ENCODE measurements at regions not wholly inside any gene's neighbourhood (a gene's known extent, or its start where the extent isn't known, plus 50 kb on each side); places are given as distances from the start of the nearest gene placed in this dataset.

DNA sequence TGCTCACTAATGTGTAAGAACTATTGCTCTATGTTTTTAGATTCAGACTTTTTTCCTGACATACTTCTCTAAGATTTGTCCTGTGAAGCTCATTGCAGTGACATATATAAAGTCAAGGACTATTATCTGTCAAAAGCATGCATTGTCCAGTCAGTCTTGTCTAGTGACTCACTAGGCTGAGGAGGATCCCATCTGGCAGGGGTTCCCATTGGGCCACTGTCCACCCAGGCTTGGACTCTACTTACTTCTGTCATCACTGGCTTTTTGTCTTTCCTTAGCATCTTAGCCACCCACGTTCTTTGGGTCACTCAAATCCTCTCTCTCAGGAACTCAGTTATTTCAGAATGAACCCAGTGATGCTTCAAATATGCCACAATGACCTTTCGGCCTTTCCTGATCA, 132.6 kb upstream of the NABP1 start:
- Mint-ChIP-seq H3K4me3 (no peak overlapping the region), H3K9me3 (no peaks in the 10 kb centered on the region), H3K27me3 (peaks cover 5% of the 10 kb centered on the region), H3K36me3 (ENCODE audit: low read depth) (no peaks in the 10 kb centered on the region), H3K27ac (no peak overlapping the region), H3K4me1 (ENCODE audit: low read depth) (no peaks in the 10 kb centered on the region)
- Histone ChIP-seq H3K4me1 (ENCODE audit: insufficient read depth, low read length) (no peaks in the 10 kb centered on the region), H3K36me3 (ENCODE audit: insufficient read depth, low read length) (no peaks in the 10 kb centered on the region), H3K9me3 (ENCODE audit: control insufficient read depth in 1 of 2, insufficient read depth in 1 of 2, low read length in 2 of 2) (no peaks in the 10 kb centered on the region), H3K4me3 (ENCODE audit: low read length) (no peak overlapping the region), H3K27ac (ENCODE audit: low read depth in 1 of 2, low read length in 2 of 2) (no peak overlapping the region), H3K27me3 (ENCODE audit: control insufficient read depth in 1 of 2, insufficient read depth in 2 of 2, low read length in 2 of 2) (peaks cover 0 to 2% of the 10 kb centered on the region in 2 experiments)
- POLR2A ChIA-PET, result no interaction called here
- no peak for DNase-seq
- ATAC-seq (ENCODE audit: poor library complexity), result no peak
- TF ChIP-seq CTCF (IDR thresholded peaks at IDR 0.05), result no peak
- CTCF ChIA-PET, result interaction anchor here (1.1 to 1.7 kb wide), 3 partner anchors 8 to 617 kb away, joined by 3 to 4 read pairs (median 3); no protein-coding TSS in a partner anchor
- intact Hi-C loops (cut with DNase I, micrococcal nuclease), result no loop called here

GRCh38 chr2:191552066-191552465, 125.9 kb upstream of the NABP1 start:
- Mint-ChIP-seq H3K9me3 (no peaks in the 10 kb centered on the region), H3K4me3 (no peak overlapping the region), H3K27me3 (peaks cover 16% of the 10 kb centered on the region), H3K36me3 (ENCODE audit: low read depth) (no peaks in the 10 kb centered on the region), H3K27ac (no peak overlapping the region), H3K4me1 (ENCODE audit: low read depth) (no peaks in the 10 kb centered on the region)
- H3K9me3 ChIP-seq (ENCODE audit: control insufficient read depth in 1 of 2, insufficient read depth in 1 of 2, low read length in 2 of 2), result no peaks in the 10 kb centered on the region
- H3K4me1 ChIP-seq (ENCODE audit: insufficient read depth, low read length), result no peaks in the 10 kb centered on the region
- ChIA-PET POLR2A (no interaction called here), CTCF (interaction anchor here (0.6 to 5.8 kb wide), 3 partner anchors 216 to 621 kb away, joined by 3 to 38 read pairs (median 5); no protein-coding TSS in a partner anchor)
- ATAC-seq (ENCODE audit: poor library complexity) (no peak), DNase-seq (no peak)
- no peak for TF ChIP-seq CTCF (IDR thresholded peaks at IDR 0.05)
- H3K36me3 ChIP-seq (ENCODE audit: insufficient read depth, low read length), result no peaks in the 10 kb centered on the region
- no peak overlapping the region for H3K4me3 ChIP-seq (ENCODE audit: low read length)
- H3K27me3 ChIP-seq (ENCODE audit: control insufficient read depth in 1 of 2, insufficient read depth in 2 of 2, low read length in 2 of 2), result peaks cover 0 to 2% of the 10 kb centered on the region in 2 experiments
- H3K27ac ChIP-seq (ENCODE audit: low read depth in 1 of 2, low read length in 2 of 2), result no peak overlapping the region
- intact Hi-C loops (cut with DNase I, micrococcal nuclease), result no loop called here

GRCh38 chr2:191554240-191554639, 123.7 kb upstream of the NABP1 start:
- no peak for ATAC-seq (ENCODE audit: poor library complexity)
- POLR2A ChIA-PET, result interaction anchor here (2.7 kb wide), 1 partner anchor 608 kb away, joined by 12 read pairs; no protein-coding TSS in a partner anchor

More at GRCh38 chr2:191554240-191554639, 123.7 kb upstream of the NABP1 start:
- Mint-ChIP-seq H3K9me3 (no peaks in the 10 kb centered on the region), H3K36me3 (ENCODE audit: low read depth) (no peaks in the 10 kb centered on the region), H3K27me3 (peaks cover 16% of the 10 kb centered on the region), H3K27ac (no peak overlapping the region), H3K4me1 (ENCODE audit: low read depth) (no peaks in the 10 kb centered on the region), H3K4me3 (no peak overlapping the region)
- TF ChIP-seq CTCF (IDR thresholded peaks at IDR 0.05), result no peak
- Histone ChIP-seq H3K4me1 (ENCODE audit: insufficient read depth, low read length) (no peaks in the 10 kb centered on the region), H3K27ac (ENCODE audit: low read depth in 1 of 2, low read length in 2 of 2) (no peak overlapping the region), H3K4me3 (ENCODE audit: low read length) (no peak overlapping the region), H3K9me3 (ENCODE audit: control insufficient read depth in 1 of 2, insufficient read depth in 1 of 2, low read length in 2 of 2) (no peaks in the 10 kb centered on the region), H3K27me3 (ENCODE audit: control insufficient read depth in 1 of 2, insufficient read depth in 2 of 2, low read length in 2 of 2) (no peaks in the 10 kb centered on the region), H3K36me3 (ENCODE audit: insufficient read depth, low read length) (no peaks in the 10 kb centered on the region)
- no peak for DNase-seq
- intact Hi-C loops (cut with DNase I, micrococcal nuclease), result no loop called here
- CTCF ChIA-PET, result interaction anchor here (1.2 to 5.8 kb wide), 3 partner anchors 10 to 608 kb away, joined by 4 to 38 read pairs (median 5); no protein-coding TSS in a partner anchor

All from CD4-positive, alpha-beta T cell (primary cell).